Endothelial cell of umbilical vein (primary cell): ENCODE measurements at regions not wholly inside any gene's neighbourhood (a gene's known extent, or its start where the extent isn't known, plus 50 kb on each side); places are given as distances from the start of the nearest gene placed in this dataset.

ENCODE experiments used
- BruUV-seq: library from RNA; stranded (reverse); fragments of 400-500 nt; replicated peaks from 2 replicates; lab custom pipeline; 2021; lab: Mats Ljungman, UMichigan
- CTCF ChIA-PET: fragments of 300-600, 350-600 bp; sonication (Branson Sonifier 250); formaldehyde crosslinking; loops from one replicate; lab custom pipeline; 2021; ENCODE audit warnings: antibody characterized with exemption, inconsistent platforms; lab: Charles Lee
- POLR2A ChIA-PET: fragments of 300-600, 350-600 bp; sonication (Branson Sonifier 250); formaldehyde crosslinking; loops from one replicate; lab custom pipeline; 2021; ENCODE audit warnings: antibody characterized with exemption, inconsistent platforms; lab: Charles Lee
- DNase-seq: peaks from one replicate; pipeline ENCODE4 v3.0.0-alpha.2; 2011; ENCODE audit warnings: low read depth, low spot score
- FAIRE-seq: peaks from 2 replicates; lab custom pipeline; 2011; peaks lifted over from hg19 to GRCh38; lab: Jason Lieb, UNC
- H2AFZ ChIP-seq: 2 replicates; pipeline ENCODE4 v1.6.0; 2012; ENCODE audit warnings: low read depth, low read length, control low read depth, inconsistent platforms
- H3K27ac ChIP-seq: 2 replicates; pipeline ENCODE4 v1.5.1; 2011; ENCODE audit warnings: low read depth, mild to moderate bottlenecking, control low read depth, low read length, moderate library complexity; ENCODE audit not compliant: insufficient read depth
- H3K27me3 ChIP-seq, 2 experiments: 2 replicates each; pipeline versions ENCODE4 v1.6.0 to v1.6.1; 2011; ENCODE audit warnings: low read length in 2 of 2, mixed read lengths in 1 of 2; ENCODE audit not compliant: control insufficient read depth in 2 of 2, insufficient read depth in 2 of 2
- H3K36me3 ChIP-seq, 2 experiments: 2 replicates in 1 of 2; 3 replicates in 1 of 2; pipeline ENCODE4 v1.5.1; 2011; ENCODE audit warnings: low read length in 2 of 2, mild to moderate bottlenecking in 1 of 2, moderate library complexity in 1 of 2; ENCODE audit not compliant: control insufficient read depth in 2 of 2, insufficient read depth in 2 of 2; ENCODE audit errors: extremely low read depth in 1 of 2
- H3K4me1 ChIP-seq: 3 replicates; pipeline ENCODE4 v1.5.1; 2011; ENCODE audit warnings: mild to moderate bottlenecking, low read length; ENCODE audit not compliant: control insufficient read depth, insufficient read depth; ENCODE audit errors: extremely low read depth
- H3K4me2 ChIP-seq: 2 replicates; pipeline ENCODE4 v1.6.1; 2011; ENCODE audit warnings: low read length, control low read depth, mixed read lengths; ENCODE audit not compliant: insufficient read depth
- H3K4me3 ChIP-seq, 3 experiments: fragments of 200-600 bp in 1 of 3; sonication (generic), shearing (Covaris generic) in 1 of 3; replicated peaks in 1 of 3; 2 replicates each; pipeline ENCODE4 v1.5.1; 2011 to 2016; ENCODE audit warnings: control low read depth in 3 of 3, low read length in 3 of 3, mild to moderate bottlenecking in 2 of 3, inconsistent platforms in 1 of 3, low read depth in 1 of 3, moderate library complexity in 1 of 3; ENCODE audit not compliant: insufficient read depth in 1 of 3
- H3K79me2 ChIP-seq: 2 replicates; pipeline ENCODE4 v1.6.0; 2012; ENCODE audit warnings: low read length, inconsistent platforms; ENCODE audit not compliant: control insufficient read depth, insufficient read depth
- H3K9ac ChIP-seq: replicated peaks from 2 replicates; pipeline ENCODE3; 2011; ENCODE audit warnings: low read length, control low read depth; ENCODE audit not compliant: insufficient read depth; ENCODE audit errors: extremely low read depth
- H3K9me1 ChIP-seq: replicated peaks from 3 replicates; pipeline ENCODE4 v1.6.0; 2011; ENCODE audit warnings: mild to moderate bottlenecking, low read length; ENCODE audit not compliant: control insufficient read depth, insufficient read depth; ENCODE audit errors: extremely low read depth
- H3K9me3 ChIP-seq: replicated peaks from 2 replicates; pipeline ENCODE4 v1.5.1; 2012; ENCODE audit warnings: low read length, inconsistent platforms; ENCODE audit not compliant: control insufficient read depth, insufficient read depth
- H4K20me1 ChIP-seq: replicated peaks from 2 replicates; pipeline ENCODE3; 2011; ENCODE audit warnings: mild to moderate bottlenecking, low read length; ENCODE audit not compliant: control insufficient read depth, insufficient read depth; ENCODE audit errors: extremely low read depth
- CTCF ChIP-seq, 2 donors: IDR thresholded peaks; 1 replicate in 1 of 2; 2 replicates in 1 of 2; pipeline ENCODE4 v1.5.1; 2011; ENCODE audit warnings: low read length in 2 of 2, mild to moderate bottlenecking in 2 of 2, moderate library complexity in 2 of 2, control low read depth in 1 of 2, inconsistent platforms in 1 of 2, low read depth in 1 of 2; ENCODE audit not compliant: insufficient read depth in 1 of 2; ENCODE audit errors: extremely low read depth in 1 of 2
- EZH2 ChIP-seq: IDR thresholded peaks from 2 replicates; pipeline ENCODE4 v1.6.1; 2012; ENCODE audit warnings: borderline replicate concordance, low read depth, mild to moderate bottlenecking, moderate library complexity, low read length, inconsistent platforms; ENCODE audit not compliant: severe bottlenecking
- FOS ChIP-seq: IDR thresholded peaks from 2 replicates; pipeline ENCODE4 v1.6.1; 2011; ENCODE audit warnings: mild to moderate bottlenecking, low read length, moderate library complexity, borderline replicate concordance; ENCODE audit not compliant: insufficient read depth
- GATA2 ChIP-seq: IDR thresholded peaks from 2 replicates; pipeline ENCODE4 v1.7.0; 2011; ENCODE audit warnings: low read depth, mild to moderate bottlenecking, moderate library complexity, mixed read lengths, low read length; ENCODE audit not compliant: insufficient read length, insufficient read depth
- JUN ChIP-seq: IDR thresholded peaks from 2 replicates; pipeline ENCODE4 v1.6.1; 2011; ENCODE audit warnings: borderline replicate concordance, low read depth; ENCODE audit not compliant: insufficient read length, insufficient read depth
- MAX ChIP-seq: IDR thresholded peaks from 2 replicates; pipeline ENCODE4 v1.6.1; 2011; ENCODE audit not compliant: insufficient read depth, insufficient read length
- MYC ChIP-seq: IDR thresholded peaks from one replicate; pipeline ENCODE4 v1.6.1; 2011; ENCODE audit warnings: mild to moderate bottlenecking, low read depth, low read length
- POLR2A ChIP-seq: IDR thresholded peaks from 2 replicates; pipeline ENCODE4 v1.6.1; 2012; ENCODE audit warnings: low read depth, mild to moderate bottlenecking, control low read depth, low read length
- POLR2AphosphoS5 ChIP-seq: IDR thresholded peaks from 2 replicates; pipeline ENCODE4 v1.6.1; 2012; ENCODE audit warnings: low read depth, mild to moderate bottlenecking, control low read depth, low read length, moderate library complexity; ENCODE audit not compliant: insufficient read depth
- dilution Hi-C: fragments of 300-500 bp; cut with MboI; formaldehyde crosslinking; loops from one replicate; pipeline ENCODE4 v1.15.0; 2019; ENCODE audit warnings: low sequenced_read_pairs; ENCODE audit not compliant: extremely low pct_ligation_motif_present
- intact Hi-C: fragments of 100-400 bp; cut with micrococcal nuclease; formaldehyde crosslinking; loops from one replicate; pipeline ENCODE4 v1.10.0; 2022

- Histone ChIP-seq H3K4me2 (no peak overlapping the region), H4K20me1 (no peaks in the 10 kb centered on the region), H3K27ac (no peak overlapping the region), H3K9me3 (no peaks in the 10 kb centered on the region), H3K9me1 (no peaks in the 10 kb centered on the region), H3K79me2 (no peaks in the 10 kb centered on the region), H3K27me3 (no peaks in the 10 kb centered on the region), H3K9ac (no peak overlapping the region), H3K4me1 (no peaks in the 10 kb centered on the region), H3K4me3 (no peak overlapping the region), H2AFZ (no peak overlapping the region), H3K36me3 (no peaks in the 10 kb centered on the region)
- POLR2A ChIA-PET: no interaction called here
- TF ChIP-seq POLR2AphosphoS5 (no peak), POLR2A (no peak), JUN (no peak), EZH2 (no peak), GATA2 (no peak), CTCF (IDR thresholded peaks at IDR 0.05; ENCODE audit: extremely low read depth in 1 of 2, insufficient read depth in 1 of 2, low read depth in 1 of 2, low read length in 2 of 2) (no peak), MYC (no peak), FOS (no peak), MAX (no peak)
- no TSS peak for BruUV-seq
- no peak for FAIRE-seq
- DNase-seq: no peak
- dilution Hi-C loops: no loop called here
- intact Hi-C loops: no loop called here
- CTCF ChIA-PET: interaction anchor here (1.3 kb wide), 1 partner anchor 56 kb away, joined by 5 read pairs; no protein-coding TSS in a partner anchor
Measured at GRCh38 chr20:62561182-62561581, 81.1 kb upstream of the SLCO4A1 start.
